Suprapubic skin (tissue), 4 donors: ENCODE measurements at regions not wholly inside any gene's neighbourhood (a gene's known extent, or its start where the extent isn't known, plus 50 kb on each side); places are given as distances from the start of the nearest gene placed in this dataset.

Experiments
- CTCF ChIP-seq, 2 donors: fragments of 200-600 bp in 1 of 2; fragments of 450-650 bp in 1 of 2; sonication (generic) in 1 of 2; IDR thresholded peaks; one replicate each; pipeline ENCODE4 v1.5.1; 2016 to 2019; ENCODE audit warnings: antibody characterized with exemption in 2 of 2, mild to moderate bottlenecking in 1 of 2, moderate library complexity in 1 of 2
- EP300 ChIP-seq: sonication (generic); formaldehyde crosslinking; IDR thresholded peaks from one replicate; pipeline ENCODE4 v1.6.1; 2017; ENCODE audit warnings: antibody characterized with exemption
- POLR2A ChIP-seq, 2 donors: fragments of 450-650 bp; IDR thresholded peaks; one replicate each; pipeline ENCODE4 v1.6.1; 2017; ENCODE audit warnings: antibody characterized with exemption in 2 of 2, mild to moderate bottlenecking in 2 of 2, moderate library complexity in 2 of 2
- POLR2AphosphoS5 ChIP-seq, 3 donors: sonication (generic); formaldehyde crosslinking; IDR thresholded peaks; one replicate each; pipeline ENCODE4 v1.6.1; 2017; ENCODE audit warnings: antibody characterized with exemption in 3 of 3

DNA sequence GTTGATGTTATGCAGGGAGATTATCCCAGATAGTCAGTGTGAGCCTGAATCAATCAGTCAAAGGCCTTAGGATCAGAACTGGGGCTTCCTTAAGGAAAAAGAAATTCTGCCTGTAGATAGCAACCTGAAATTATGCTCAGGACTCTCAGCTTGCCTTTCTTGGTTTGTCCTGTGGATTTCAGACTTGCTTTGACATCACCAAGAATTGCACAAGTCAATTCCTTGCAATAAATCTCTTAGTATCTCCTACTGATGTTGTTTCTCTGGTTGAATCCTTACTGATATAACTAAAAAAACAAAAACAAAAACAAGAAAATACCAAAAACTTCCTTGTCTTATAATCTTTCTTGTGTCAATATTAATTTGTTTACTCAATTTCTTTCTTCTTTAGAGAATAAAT, 258.9 kb upstream of the TCF21 start:
- TF ChIP-seq POLR2A (IDR thresholded peaks at IDR 0.05) (no peak), CTCF (IDR thresholded peaks at IDR 0.05) (no peak), EP300 (no peak), POLR2AphosphoS5 (IDR thresholded peaks at IDR 0.05) (no peak)
